ENCODE measurements at regions not wholly inside any gene's neighbourhood (a gene's known extent, or its start where the extent isn't known, plus 50 kb on each side); places are given as distances from the start of the nearest gene placed in this dataset.

GRCh38 chr3:28036599-28037575 lies 204.5 kb upstream of the CMC1 start:
- TF ChIP-seq CTCF (IDR thresholded peaks at IDR 0.05) (no peak), POLR2A (IDR thresholded peaks at IDR 0.05) (no peak)
